ENCODE measurements at regions not wholly inside any gene's neighbourhood (a gene's known extent, or its start where the extent isn't known, plus 50 kb on each side); places are given as distances from the start of the nearest gene placed in this dataset.
"Not testable (repeated sequence)": the region's sequence is repeated elsewhere in the genome, so short reads cannot be mapped to it uniquely, and the experiment has no call there.

- H3K4me1 ChIP-seq = no peaks in the 10 kb centered on the region
- no peaks in the 10 kb centered on the region for H3K36me3 ChIP-seq
- H3K27ac ChIP-seq = no peak overlapping the region
- TF ChIP-seq Cebpa-rat (IDR thresholded peaks at IDR 0.05) = no peak
- H3K4me2 ChIP-seq = no peak overlapping the region
- H3K9ac ChIP-seq = no peak overlapping the region
- H3K27me3 ChIP-seq = no peaks in the 10 kb centered on the region
- no peak overlapping the region for H3K4me3 ChIP-seq
- H4K20me1 ChIP-seq = no peaks in the 10 kb centered on the region
- no peaks in the 10 kb centered on the region for H3K9me3 ChIP-seq (replicated peaks in 1 of 11)
Observed at GRCh38 chr11:95638501-95638900, 151.1 kb downstream of the FAM76B start.

DNA sequence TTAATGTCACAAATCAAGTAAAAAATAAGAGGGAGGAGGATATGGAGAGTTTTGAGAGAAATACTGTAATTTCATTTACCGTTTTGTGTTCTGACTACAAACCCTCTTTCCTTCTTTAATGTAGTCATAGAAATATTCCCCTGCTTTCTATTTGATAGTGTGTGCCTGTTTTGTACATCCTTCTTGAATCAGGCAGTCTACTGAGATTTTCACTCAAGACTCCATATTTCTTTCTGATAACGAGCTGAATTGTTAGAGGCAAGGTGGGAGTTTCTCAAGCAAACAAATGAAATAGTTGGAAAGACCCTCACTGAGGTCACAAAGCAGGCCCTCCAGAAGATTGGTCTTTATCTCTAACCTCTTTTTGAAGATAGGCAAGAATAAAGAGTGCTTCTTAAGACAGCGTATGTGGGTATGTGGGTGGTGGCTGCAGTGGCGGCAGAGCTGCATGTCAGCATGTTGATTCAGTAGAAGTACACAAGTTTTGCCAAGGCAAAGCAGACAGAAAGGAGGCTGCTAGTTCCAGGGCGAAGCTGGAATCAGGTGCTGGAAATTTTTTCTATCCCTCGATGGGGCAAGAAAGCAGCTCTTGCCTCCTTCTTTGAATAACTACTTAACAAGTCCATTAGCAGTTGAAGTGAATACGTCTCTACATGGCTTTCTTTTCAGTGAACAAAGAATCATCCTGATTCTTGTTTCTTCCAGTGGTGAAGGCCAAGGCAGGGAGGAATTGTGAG is 164.2 kb downstream of the FAM76B start:
- TF ChIP-seq Cebpa-rat (IDR thresholded peaks at IDR 0.05) = no peak
- H3K9me3 ChIP-seq (replicated peaks in 1 of 11) = peaks cover 4 to 13% (median 6%) of the 10 kb centered on the region in 11 experiments; a peak in 11 of 22 replicates
- no peaks in the 10 kb centered on the region for H3K27me3 ChIP-seq
- H3K4me2 ChIP-seq = no peak overlapping the region
- no peaks in the 10 kb centered on the region for H3K4me1 ChIP-seq
- no peaks in the 10 kb centered on the region for H4K20me1 ChIP-seq
- no peak overlapping the region for H3K27ac ChIP-seq
- no peak overlapping the region for H3K9ac ChIP-seq
- no peak overlapping the region for H3K4me3 ChIP-seq
- no peaks in the 10 kb centered on the region for H3K36me3 ChIP-seq

DNA sequence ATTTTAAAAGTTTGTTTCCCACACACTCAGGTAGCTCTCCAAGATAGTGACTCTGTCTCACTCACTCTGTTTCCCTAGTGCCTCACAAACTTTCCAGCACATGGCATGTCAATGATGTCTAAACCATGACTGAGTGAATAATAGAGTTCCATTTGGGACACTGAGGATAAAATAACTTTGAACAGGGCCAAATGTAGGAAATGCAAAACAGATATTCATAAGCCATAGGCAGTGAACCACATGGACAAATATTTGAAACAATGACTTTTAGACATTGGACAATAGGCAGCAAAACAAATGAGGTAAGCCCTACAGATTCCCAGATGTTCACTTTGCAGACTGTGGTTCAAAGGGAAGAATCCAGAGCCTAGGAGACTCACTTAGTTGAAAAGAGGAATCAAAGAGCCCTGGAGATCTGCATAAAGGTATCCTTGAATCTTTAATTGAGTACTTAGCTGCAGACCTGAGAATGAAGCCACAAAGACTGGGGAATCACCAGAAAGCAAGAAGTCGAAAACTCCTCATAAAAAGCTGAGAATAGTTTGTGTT is 173.3 kb downstream of the FAM76B start:
- no peak overlapping the region for H3K9ac ChIP-seq
- no peak overlapping the region for H3K4me3 ChIP-seq
- no peak overlapping the region for H3K4me2 ChIP-seq
- no peaks in the 10 kb centered on the region for H3K36me3 ChIP-seq
- no peaks in the 10 kb centered on the region for H3K4me1 ChIP-seq
- TF ChIP-seq Cebpa-rat (IDR thresholded peaks at IDR 0.05) = no peak
- no peaks in the 10 kb centered on the region for H4K20me1 ChIP-seq
- no peaks in the 10 kb centered on the region for H3K27me3 ChIP-seq
- H3K27ac ChIP-seq = no peak overlapping the region
- peaks cover 0 to 4% (median 0%) of the 10 kb centered on the region in 11 experiments; a peak in 2 of 22 replicates for H3K9me3 ChIP-seq (replicated peaks in 1 of 11)

DNA sequence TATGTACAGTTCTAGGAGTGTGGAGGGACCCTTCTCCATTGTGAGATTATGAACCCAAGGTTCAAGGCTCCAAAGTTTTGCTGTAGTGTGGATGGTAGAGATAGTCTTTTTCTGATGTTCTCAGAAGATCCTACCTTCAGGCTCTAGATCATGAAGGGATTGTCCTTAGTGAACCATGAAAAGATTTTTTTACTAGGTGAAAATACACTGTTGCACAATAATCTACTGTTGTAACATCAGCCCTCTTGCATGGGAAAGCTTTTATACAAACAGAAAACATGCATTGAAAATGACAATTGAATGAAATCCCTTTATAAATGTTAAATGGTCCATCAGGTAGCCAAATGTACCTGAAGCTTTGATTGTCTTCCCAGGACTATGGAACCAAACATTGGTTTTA is 177.8 kb downstream of the FAM76B start:
- H3K4me2 ChIP-seq = no peak overlapping the region
- 0 out of 22 replicates have a peak, but pooled peaks of 1 of the 11 experiments have one; percentile 27 for TF ChIP-seq Cebpa-rat (IDR thresholded peaks at IDR 0.05)
- H3K4me1 ChIP-seq = no peaks in the 10 kb centered on the region
- no peaks in the 10 kb centered on the region for H3K9me3 ChIP-seq (replicated peaks in 1 of 11)
- no peak overlapping the region for H3K9ac ChIP-seq
- H3K36me3 ChIP-seq = no peaks in the 10 kb centered on the region
- H3K4me3 ChIP-seq = no peak overlapping the region
- no peaks in the 10 kb centered on the region for H4K20me1 ChIP-seq
- no peak overlapping the region for H3K27ac ChIP-seq
- H3K27me3 ChIP-seq = no peaks in the 10 kb centered on the region

DNA sequence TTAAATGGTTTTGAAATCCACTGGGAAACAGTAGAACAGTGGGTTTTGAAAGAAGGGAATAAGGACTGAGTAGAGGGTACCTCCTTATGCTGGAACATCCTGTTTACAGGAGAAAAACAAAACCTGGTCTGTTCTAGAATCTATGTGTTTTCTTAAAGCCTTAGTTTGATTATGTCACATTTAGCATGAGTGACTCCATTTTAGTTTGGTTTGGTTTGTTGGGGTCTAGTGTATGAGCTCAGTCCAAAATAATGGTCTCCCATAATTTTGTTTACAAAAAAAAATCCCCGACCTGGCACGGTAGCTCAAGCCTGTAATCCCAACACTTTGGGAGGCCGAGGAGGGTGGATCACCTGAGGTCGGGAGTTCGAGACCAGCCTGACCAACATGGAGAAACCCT is 179.4 kb downstream of the FAM76B start:
- H3K4me1 ChIP-seq = peaks cover 0 to 11% (median 7%) of the 10 kb centered on the region in 10 experiments; a peak in 12 of 20 replicates
- not testable (repeated sequence) for H3K9me3 ChIP-seq (replicated peaks in 1 of 11); H3K27me3 ChIP-seq; H3K4me2 ChIP-seq; H4K20me1 ChIP-seq; H3K4me3 ChIP-seq; H3K9ac ChIP-seq; H3K27ac ChIP-seq; H3K36me3 ChIP-seq

GRCh38 chr11:95608093-95608492 is 181.5 kb downstream of the FAM76B start:
- Histone ChIP-seq H3K27me3 (no peaks in the 10 kb centered on the region), H3K9ac (no peak overlapping the region), H3K9me3 (replicated peaks in 1 of 11) (no peaks in the 10 kb centered on the region), H3K27ac (no peak overlapping the region), H3K4me1 (peaks cover 3 to 16% (median 8%) of the 10 kb centered on the region in 10 experiments; a peak in 14 of 20 replicates), H3K4me2 (no peak overlapping the region), H3K36me3 (no peaks in the 10 kb centered on the region), H4K20me1 (no peaks in the 10 kb centered on the region), H3K4me3 (no peak overlapping the region)
- TF ChIP-seq Cebpa-rat (IDR thresholded peaks at IDR 0.05) = no peak

DNA sequence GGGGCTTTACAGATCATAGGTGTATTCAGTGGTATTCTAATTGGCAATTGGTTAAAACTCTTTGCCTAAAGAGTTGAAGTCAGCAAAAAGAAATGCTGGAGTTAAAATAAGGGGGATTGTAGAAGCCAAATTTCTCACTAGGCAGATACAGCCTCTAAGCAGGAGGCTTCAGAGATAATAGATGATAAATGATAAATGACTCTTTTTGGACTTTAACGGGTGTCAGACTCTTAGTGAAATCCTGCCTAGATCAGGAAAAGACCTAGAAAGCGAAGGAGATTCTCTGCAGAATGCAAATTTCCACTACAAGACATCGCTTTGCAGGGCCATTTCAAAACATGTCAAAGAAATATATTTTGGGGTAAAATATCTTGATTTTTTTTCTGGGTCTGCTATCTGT is 182.8 kb downstream of the FAM76B start:
- Histone ChIP-seq H4K20me1 (no peaks in the 10 kb centered on the region), H3K4me3 (no peak overlapping the region), H3K36me3 (no peaks in the 10 kb centered on the region), H3K4me2 (no peak overlapping the region), H3K9me3 (replicated peaks in 1 of 11) (no peaks in the 10 kb centered on the region), H3K9ac (no peak overlapping the region), H3K4me1 (peaks cover 3 to 16% (median 8%) of the 10 kb centered on the region in 10 experiments; a peak in 14 of 20 replicates), H3K27ac (no peak overlapping the region), H3K27me3 (no peaks in the 10 kb centered on the region)
- TF ChIP-seq Cebpa-rat (IDR thresholded peaks at IDR 0.05) = no peak

- no peaks in the 10 kb centered on the region for H4K20me1 ChIP-seq
Observed at GRCh38 chr11:95605271-95605940, 184.2 kb downstream of the FAM76B start.

DNA sequence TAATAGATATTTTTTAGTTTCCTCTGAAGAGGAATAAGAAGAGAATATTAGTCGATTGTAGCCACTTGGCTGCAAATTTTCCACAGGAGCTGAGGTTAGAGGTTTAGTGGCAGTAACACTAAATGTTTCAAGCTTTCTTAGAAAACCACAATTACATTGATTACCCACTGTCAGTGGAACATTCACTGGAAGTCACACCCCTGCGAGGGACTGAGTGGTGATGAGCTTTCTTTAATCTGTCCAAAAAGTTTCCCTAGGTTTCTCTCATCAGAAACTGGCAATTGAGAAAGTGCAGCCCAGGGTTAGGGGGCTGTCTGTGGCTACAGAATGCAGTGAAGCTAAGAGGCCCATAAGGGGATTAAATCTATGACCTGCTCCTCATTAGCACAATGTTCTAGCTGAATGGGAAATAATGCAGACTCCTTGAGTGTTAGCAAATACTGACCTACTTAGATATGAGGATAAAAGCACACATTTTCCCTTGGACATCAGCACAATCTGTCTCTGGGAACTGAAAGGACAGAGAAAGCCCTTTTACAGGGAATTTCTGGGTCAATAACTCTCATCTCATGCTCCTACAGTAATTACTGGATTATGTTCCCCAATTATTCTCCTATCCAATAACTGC is 189.5 kb downstream of the FAM76B start:
- Histone ChIP-seq H3K9me3 (replicated peaks in 1 of 11) (no peaks in the 10 kb centered on the region), H3K9ac (no peak overlapping the region)
- no peak for TF ChIP-seq Cebpa-rat (IDR thresholded peaks at IDR 0.05)

More at GRCh38 chr11:95605271-95605940, 184.2 kb downstream of the FAM76B start:
- H3K27ac ChIP-seq = no peak overlapping the region; a peak in 1 of 22 replicates
- no peak overlapping the region for H3K9ac ChIP-seq
- H3K9me3 ChIP-seq (replicated peaks in 1 of 11) = no peaks in the 10 kb centered on the region
- H3K4me1 ChIP-seq = peaks cover 3 to 16% (median 8%) of the 10 kb centered on the region in 10 experiments; a peak in 14 of 20 replicates
- no peak overlapping the region for H3K4me3 ChIP-seq
- TF ChIP-seq Cebpa-rat (IDR thresholded peaks at IDR 0.05) = no peak
- peak overlapping the region in 8 of 11 experiments; percentile 2 to 77 (median 24); a peak in 13 of 22 replicates for H3K4me2 ChIP-seq
- no peaks in the 10 kb centered on the region for H3K36me3 ChIP-seq
- H3K27me3 ChIP-seq = no peaks in the 10 kb centered on the region

More for the DNA sequence above, 189.5 kb downstream of the FAM76B start:
- no peaks in the 10 kb centered on the region for H3K27me3 ChIP-seq
- H3K4me1 ChIP-seq = peaks cover 0 to 4% (median under 1%) of the 10 kb centered on the region in 10 experiments; a peak in 8 of 20 replicates
- H3K27ac ChIP-seq = no peak overlapping the region
- no peak overlapping the region for H3K4me3 ChIP-seq
- H3K36me3 ChIP-seq = no peaks in the 10 kb centered on the region
- no peak overlapping the region for H3K4me2 ChIP-seq
- no peaks in the 10 kb centered on the region for H4K20me1 ChIP-seq

Measured in BLaER1 treated with 17β-estradiol and CSF1 and Interleukin-3, amounts not matched to agents 10 nM and 100 nM (cell line).